CD14-positive monocyte (primary cell): ENCODE measurements at regions not wholly inside any gene's neighbourhood (a gene's known extent, or its start where the extent isn't known, plus 50 kb on each side); places are given as distances from the start of the nearest gene placed in this dataset.

ENCODE experiments used
- DNase-seq, 3 donors: peaks; one replicate each; pipeline ENCODE4 v3.0.0-alpha.2; 2011 to 2022
- H2AFZ ChIP-seq: 2 replicates; pipeline ENCODE4 v1.6.0; 2012; ENCODE audit warnings: mild to moderate bottlenecking, low read depth, low read length, inconsistent platforms; ENCODE audit not compliant: insufficient read depth, poor library complexity, severe bottlenecking
- H3K27ac ChIP-seq, 2 donors: 1 replicate in 1 of 2; 2 replicates in 1 of 2; pipeline ENCODE4 v1.5.1; 2012 to 2013; ENCODE audit warnings: low read length in 2 of 2, control low read depth in 1 of 2, inconsistent platforms in 1 of 2, low read depth in 1 of 2, mild to moderate bottlenecking in 1 of 2
- H3K27me3 ChIP-seq, 2 donors: one replicate each; pipeline versions ENCODE4 v1.6.0 to v1.6.1; 2011 to 2013; ENCODE audit warnings: low read length in 2 of 2; ENCODE audit not compliant: control insufficient read depth in 2 of 2, insufficient read depth in 2 of 2
- H3K36me3 ChIP-seq, 2 donors: replicated peaks in 1 of 2; 1 replicate in 1 of 2; 2 replicates in 1 of 2; pipeline versions ENCODE4 v1.5.1 to v1.6.1; 2012 to 2013; ENCODE audit warnings: low read length in 2 of 2, control low read depth in 1 of 2, inconsistent platforms in 1 of 2, mild to moderate bottlenecking in 1 of 2; ENCODE audit not compliant: insufficient read depth in 2 of 2, control insufficient read depth in 1 of 2
- H3K4me1 ChIP-seq, 2 donors: 1 replicate in 1 of 2; 2 replicates in 1 of 2; pipeline versions ENCODE4 v1.5.1 to v1.6.1; 2012 to 2013; ENCODE audit warnings: low read length in 2 of 2, control low read depth in 1 of 2, inconsistent platforms in 1 of 2, mild to moderate bottlenecking in 1 of 2, moderate library complexity in 1 of 2; ENCODE audit not compliant: insufficient read depth in 2 of 2, control insufficient read depth in 1 of 2
- H3K4me2 ChIP-seq: replicated peaks from 2 replicates; pipeline ENCODE3; 2012; ENCODE audit warnings: low read length, moderate library complexity, mild to moderate bottlenecking; ENCODE audit not compliant: poor library complexity, severe bottlenecking; ENCODE audit errors: extremely low read depth
- H3K4me3 ChIP-seq, 3 experiments: fragments of 200-600 bp in 1 of 3; sonication (generic) in 1 of 3; replicated peaks in 1 of 3; 1 replicate in 2 of 3; 2 replicates in 1 of 3; pipeline ENCODE4 v1.5.1; 2011 to 2013; ENCODE audit warnings: low read length in 3 of 3, mild to moderate bottlenecking in 3 of 3, control low read depth in 2 of 3, low read depth in 2 of 3, inconsistent platforms in 1 of 3, moderate library complexity in 1 of 3
- H3K79me2 ChIP-seq: 2 replicates; pipeline ENCODE4 v1.6.0; 2012; ENCODE audit warnings: mild to moderate bottlenecking, control low read depth, inconsistent platforms, low read length, moderate library complexity; ENCODE audit not compliant: insufficient read depth
- H3K9ac ChIP-seq: 2 replicates; pipeline ENCODE4 v1.6.0; 2017; ENCODE audit warnings: low read length, mild to moderate bottlenecking; ENCODE audit not compliant: insufficient read depth, poor library complexity, severe bottlenecking
- H3K9me3 ChIP-seq, 2 donors: replicated peaks in 1 of 2; 1 replicate in 1 of 2; 2 replicates in 1 of 2; pipeline versions ENCODE4 v1.5.1 to v1.6.1; 2012 to 2013; ENCODE audit warnings: low read length in 2 of 2, control low read depth in 1 of 2; ENCODE audit not compliant: control insufficient read depth in 1 of 2, insufficient read depth in 1 of 2
- H4K20me1 ChIP-seq: 2 replicates; pipeline ENCODE4 v1.6.0; 2012; ENCODE audit warnings: mild to moderate bottlenecking, low read length, control low read depth, moderate library complexity; ENCODE audit not compliant: insufficient read depth
- H3K27ac Mint-ChIP-seq, 7 donors: one replicate each; pipeline ENCODE4 v1.8.0; 2020; ENCODE audit warnings: mild to moderate bottlenecking in 7 of 7, mixed read lengths in 7 of 7, moderate library complexity in 6 of 7, inconsistent platforms in 2 of 7
- H3K27me3 Mint-ChIP-seq, 3 donors: one replicate each; pipeline ENCODE4 v1.8.0; 2021 to 2022; ENCODE audit warnings: low read depth in 3 of 3, mild to moderate bottlenecking in 3 of 3, mixed read lengths in 3 of 3, moderate library complexity in 3 of 3, inconsistent platforms in 1 of 3
- H3K36me3 Mint-ChIP-seq, 2 donors: one replicate each; pipeline ENCODE4 v1.8.0; 2020; ENCODE audit warnings: mixed read lengths in 2 of 2, inconsistent platforms in 1 of 2, mild to moderate bottlenecking in 1 of 2
- H3K4me1 Mint-ChIP-seq: one replicate; pipeline ENCODE4 v1.8.0; 2020; ENCODE audit warnings: mild to moderate bottlenecking, mixed read lengths
- H3K4me3 Mint-ChIP-seq, 2 donors: one replicate each; pipeline ENCODE4 v1.8.0; 2020; ENCODE audit warnings: mild to moderate bottlenecking in 2 of 2, mixed read lengths in 2 of 2, moderate library complexity in 1 of 2
- H3K9me3 Mint-ChIP-seq, 7 donors: one replicate each; pipeline ENCODE4 v1.8.0; 2020 to 2022; ENCODE audit warnings: mixed read lengths in 7 of 7, mild to moderate bottlenecking in 6 of 7, moderate library complexity in 6 of 7, inconsistent platforms in 2 of 7
- WGBS: methylation state at CpG from one replicate; pipeline ENCODE4 v1.1.5; 2013; ENCODE audit warnings: missing lambda C conversion rate; ENCODE audit not compliant: insufficient coverage; 5-methylcytosine and 5-hydroxymethylcytosine counted together
- intact Hi-C, 2 donors: fragments of 100-400 bp; cut with micrococcal nuclease; formaldehyde crosslinking; loops; one replicate each; pipeline versions ENCODE4 v1.15.0 to v1.15.1; 2023
- TF ChIP-seq, protein P1 (sequence below): fragments of 200-600 bp; IDR thresholded peaks from one replicate; pipeline ENCODE4 v1.8.0; 2022; ENCODE audit warnings: antibody characterized with exemption, mild to moderate bottlenecking

DNA sequence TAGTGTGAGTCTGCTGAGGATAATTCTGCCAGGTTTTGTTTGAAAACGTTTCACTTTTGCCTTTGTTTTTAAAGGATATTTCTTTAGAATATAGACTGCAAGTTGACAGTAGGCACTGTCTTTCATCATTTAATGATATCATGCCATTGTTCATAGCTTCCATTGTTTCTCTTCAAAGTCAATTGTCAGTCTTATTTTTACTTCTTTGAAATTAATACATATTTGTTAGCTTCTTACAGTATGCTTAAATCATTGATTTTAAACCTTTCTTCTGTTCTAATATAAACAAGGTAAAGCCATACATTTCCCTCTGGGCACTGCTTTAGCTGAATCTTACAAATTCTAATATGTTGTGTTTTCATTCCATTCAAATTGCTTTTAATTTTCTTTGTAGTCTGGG lies 62.3 kb upstream of the PARVA start:
- H3K36me3 ChIP-seq: no peaks in the 10 kb centered on the region
- intact Hi-C loops: no loop called here
- H3K4me3 ChIP-seq: no peak overlapping the region
- no CpG with 5 or more reads among the region's 1 CpG for WGBS
- H2AFZ ChIP-seq: no peak overlapping the region
- no peak overlapping the region for H3K9ac ChIP-seq
- no peaks in the 10 kb centered on the region for H3K79me2 ChIP-seq
- no peaks in the 10 kb centered on the region for H3K9me3 ChIP-seq
- Mint-ChIP-seq H3K4me1 (no peaks in the 10 kb centered on the region), H3K36me3 (peaks cover under 1 to 5% of the 10 kb centered on the region in 2 donors), H3K4me3 (no peak overlapping the region), H3K27me3 (peaks cover 2 to 6% (median 5%) of the 10 kb centered on the region in 3 donors), H3K9me3 (peaks cover 0 to 15% (median 4%) of the 10 kb centered on the region in 7 donors), H3K27ac (no peak overlapping the region)
- H4K20me1 ChIP-seq: no peaks in the 10 kb centered on the region
- H3K27ac ChIP-seq: no peak overlapping the region
- TF ChIP-seq, protein P1, sequence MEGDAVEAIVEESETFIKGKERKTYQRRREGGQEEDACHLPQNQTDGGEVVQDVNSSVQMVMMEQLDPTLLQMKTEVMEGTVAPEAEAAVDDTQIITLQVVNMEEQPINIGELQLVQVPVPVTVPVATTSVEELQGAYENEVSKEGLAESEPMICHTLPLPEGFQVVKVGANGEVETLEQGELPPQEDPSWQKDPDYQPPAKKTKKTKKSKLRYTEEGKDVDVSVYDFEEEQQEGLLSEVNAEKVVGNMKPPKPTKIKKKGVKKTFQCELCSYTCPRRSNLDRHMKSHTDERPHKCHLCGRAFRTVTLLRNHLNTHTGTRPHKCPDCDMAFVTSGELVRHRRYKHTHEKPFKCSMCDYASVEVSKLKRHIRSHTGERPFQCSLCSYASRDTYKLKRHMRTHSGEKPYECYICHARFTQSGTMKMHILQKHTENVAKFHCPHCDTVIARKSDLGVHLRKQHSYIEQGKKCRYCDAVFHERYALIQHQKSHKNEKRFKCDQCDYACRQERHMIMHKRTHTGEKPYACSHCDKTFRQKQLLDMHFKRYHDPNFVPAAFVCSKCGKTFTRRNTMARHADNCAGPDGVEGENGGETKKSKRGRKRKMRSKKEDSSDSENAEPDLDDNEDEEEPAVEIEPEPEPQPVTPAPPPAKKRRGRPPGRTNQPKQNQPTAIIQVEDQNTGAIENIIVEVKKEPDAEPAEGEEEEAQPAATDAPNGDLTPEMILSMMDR: no peak
- H3K4me2 ChIP-seq: no peak overlapping the region
- DNase-seq: no peak
- H3K27me3 ChIP-seq: no peaks in the 10 kb centered on the region
- H3K4me1 ChIP-seq: no peaks in the 10 kb centered on the region

DNA sequence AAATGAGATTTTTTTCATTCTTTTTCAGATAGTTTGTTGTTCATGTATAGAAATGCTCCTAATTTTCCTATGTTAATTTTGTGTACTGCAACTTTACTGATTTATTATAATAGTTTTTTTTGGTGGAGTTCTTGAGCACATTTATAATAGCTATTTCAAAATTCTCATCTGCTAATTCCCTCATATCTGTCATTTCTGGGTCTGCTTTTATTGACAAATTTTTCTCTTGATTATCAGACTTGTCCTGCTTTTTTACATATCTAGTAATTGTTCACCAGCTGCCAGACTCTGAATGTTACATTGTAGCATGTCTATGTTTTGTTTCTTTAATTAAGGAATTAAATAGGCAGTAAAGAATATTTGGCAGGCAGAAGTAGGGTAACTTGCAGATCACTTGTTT lies 60.9 kb upstream of the PARVA start:
- H4K20me1 ChIP-seq: no peaks in the 10 kb centered on the region
- no peak overlapping the region for H3K27ac ChIP-seq
- H3K4me2 ChIP-seq: no peak overlapping the region
- Mint-ChIP-seq H3K4me1 (no peaks in the 10 kb centered on the region), H3K36me3 (peaks cover 8 to 10% of the 10 kb centered on the region in 2 donors), H3K27me3 (peaks cover 2 to 7% (median 6%) of the 10 kb centered on the region in 3 donors), H3K9me3 (peaks cover 0 to 15% (median 4%) of the 10 kb centered on the region in 7 donors), H3K4me3 (no peak overlapping the region), H3K27ac (no peak overlapping the region)
- no peaks in the 10 kb centered on the region for H3K36me3 ChIP-seq
- no peak overlapping the region for H3K9ac ChIP-seq
- no peak for DNase-seq
- intact Hi-C loops: no loop called here
- no peak overlapping the region for H2AFZ ChIP-seq
- no peaks in the 10 kb centered on the region for H3K27me3 ChIP-seq
- H3K9me3 ChIP-seq: no peaks in the 10 kb centered on the region
- H3K4me3 ChIP-seq: no peak overlapping the region
- H3K79me2 ChIP-seq: no peaks in the 10 kb centered on the region
- TF ChIP-seq, protein P1: no peak
- no peaks in the 10 kb centered on the region for H3K4me1 ChIP-seq
